ENCODE measurements at regions not wholly inside any gene's neighbourhood (a gene's known extent, or its start where the extent isn't known, plus 50 kb on each side); places are given as distances from the start of the nearest gene placed in this dataset.

- DNase-seq (ENCODE audit: low read depth in 2 of 2) = no peak
- no peak overlapping the region for H3K4me3 ChIP-seq (replicated peaks in 1 of 2; ENCODE audit: low read depth in 2 of 2, low read length in 2 of 2)
- TF ChIP-seq CTCF (IDR thresholded peaks at IDR 0.05; ENCODE audit: low read depth, low read length) = no peak
Observed at GRCh38 chr3:188054541-188054940, 99.4 kb upstream of the LPP start.

GRCh38 chr3:188055388-188055787 is 98.6 kb upstream of the LPP start:
- no peak for TF ChIP-seq CTCF (IDR thresholded peaks at IDR 0.05; ENCODE audit: low read depth, low read length)
- no peak overlapping the region for H3K4me3 ChIP-seq (replicated peaks in 1 of 2; ENCODE audit: low read depth in 2 of 2, low read length in 2 of 2)
- DNase-seq (ENCODE audit: low read depth in 2 of 2) = no peak

- no peak for DNase-seq (ENCODE audit: low read depth in 2 of 2)
- TF ChIP-seq CTCF (IDR thresholded peaks at IDR 0.05; ENCODE audit: low read depth, low read length) = no peak
- H3K4me3 ChIP-seq (replicated peaks in 1 of 2; ENCODE audit: low read depth in 2 of 2, low read length in 2 of 2) = no peak overlapping the region
Observed at GRCh38 chr3:188057124-188057523, 96.8 kb upstream of the LPP start.

- no peak for TF ChIP-seq CTCF (IDR thresholded peaks at IDR 0.05; ENCODE audit: low read depth, low read length)
- no peak for DNase-seq (ENCODE audit: low read depth in 2 of 2)
- no peak overlapping the region for H3K4me3 ChIP-seq (replicated peaks in 1 of 2; ENCODE audit: low read depth in 2 of 2, low read length in 2 of 2)
Observed at GRCh38 chr3:188058569-188059184, 95.3 kb upstream of the LPP start.

- DNase-seq (ENCODE audit: low read depth in 2 of 2) = no peak
- H3K4me3 ChIP-seq (replicated peaks in 1 of 2; ENCODE audit: low read depth in 2 of 2, low read length in 2 of 2) = no peak overlapping the region
- no peak for TF ChIP-seq CTCF (IDR thresholded peaks at IDR 0.05; ENCODE audit: low read depth, low read length)
Observed at GRCh38 chr3:188059351-188059750, 94.6 kb upstream of the LPP start.

GRCh38 chr3:188060264-188060835 is 93.6 kb upstream of the LPP start:
- TF ChIP-seq CTCF (IDR thresholded peaks at IDR 0.05; ENCODE audit: low read depth, low read length) = no peak
- DNase-seq (ENCODE audit: low read depth in 2 of 2) = no peak
- no peak overlapping the region for H3K4me3 ChIP-seq (replicated peaks in 1 of 2; ENCODE audit: low read depth in 2 of 2, low read length in 2 of 2)

Measured in cardiac fibroblast (primary cell).